GM19023 (cell line): ENCODE measurements at regions not wholly inside any gene's neighbourhood (a gene's known extent, or its start where the extent isn't known, plus 50 kb on each side); places are given as distances from the start of the nearest gene placed in this dataset.

Experiments used
- ATAC-seq: cut with Tn5 transposase; IDR thresholded peaks from one replicate; pipeline ENCODE4 v1.9.1; 2021; ENCODE audit warnings: mild to moderate bottlenecking, moderate library complexity; ENCODE audit not compliant: unreplicated experiment

DNA sequence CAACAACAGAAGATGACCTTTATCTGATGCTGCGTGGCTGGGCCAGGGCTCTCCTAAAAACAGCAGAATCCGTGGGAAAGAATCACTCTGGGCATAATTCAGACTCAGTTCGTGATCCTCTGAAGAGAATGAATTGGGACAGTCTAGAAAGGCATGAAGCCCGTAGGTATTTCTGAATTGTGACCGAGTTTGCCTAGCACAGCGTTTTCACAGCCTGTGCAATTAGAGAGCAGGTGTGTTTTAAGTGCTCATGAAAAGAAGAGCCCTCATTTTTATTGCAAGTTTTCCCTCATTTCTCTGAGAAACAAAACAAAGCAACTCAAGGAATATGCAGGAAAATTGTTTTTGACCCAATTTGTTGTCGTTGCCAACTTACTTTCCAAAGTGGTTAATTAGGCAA is 366.2 kb downstream of the WDR11 start:
- ATAC-seq, result no peak

DNA sequence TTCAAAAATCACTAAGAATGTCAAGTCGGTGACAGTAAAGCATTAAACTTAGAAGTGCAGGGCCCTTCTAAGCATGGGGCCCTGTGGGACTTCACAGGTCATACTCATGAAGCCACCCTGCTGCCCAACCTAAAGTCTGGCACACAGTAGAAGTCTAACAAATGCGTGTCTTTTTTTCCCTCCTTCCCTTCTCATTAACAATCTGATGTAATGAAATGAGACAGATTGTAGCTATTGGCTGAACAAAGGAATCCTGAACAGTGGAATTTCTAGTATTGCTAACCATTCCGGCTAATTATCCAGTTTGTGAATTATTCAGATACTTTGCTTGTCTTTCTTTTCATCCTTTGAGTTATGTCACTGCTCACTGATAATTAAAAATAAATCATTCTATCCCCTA is 369.9 kb downstream of the WDR11 start:
- ATAC-seq, result no peak

DNA sequence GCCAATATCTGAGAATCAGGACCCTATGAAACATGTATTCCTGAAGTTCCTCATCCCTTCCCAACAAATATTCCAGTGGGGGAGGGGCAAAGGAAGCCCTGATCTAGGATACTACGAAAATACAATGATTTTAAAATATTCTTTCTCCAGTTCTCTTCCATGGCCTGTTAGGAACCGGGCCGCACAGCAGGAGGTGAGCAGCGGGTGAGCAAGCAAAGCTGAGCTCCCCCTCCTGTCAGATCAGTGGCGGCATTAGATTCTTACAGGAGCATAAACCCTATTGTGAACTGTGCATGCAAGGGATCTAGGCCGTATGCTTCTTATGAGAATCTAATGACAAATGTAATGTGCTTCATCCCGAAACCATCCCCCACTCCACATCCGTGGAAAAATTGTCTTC is 370.8 kb downstream of the WDR11 start:
- no peak for ATAC-seq

DNA sequence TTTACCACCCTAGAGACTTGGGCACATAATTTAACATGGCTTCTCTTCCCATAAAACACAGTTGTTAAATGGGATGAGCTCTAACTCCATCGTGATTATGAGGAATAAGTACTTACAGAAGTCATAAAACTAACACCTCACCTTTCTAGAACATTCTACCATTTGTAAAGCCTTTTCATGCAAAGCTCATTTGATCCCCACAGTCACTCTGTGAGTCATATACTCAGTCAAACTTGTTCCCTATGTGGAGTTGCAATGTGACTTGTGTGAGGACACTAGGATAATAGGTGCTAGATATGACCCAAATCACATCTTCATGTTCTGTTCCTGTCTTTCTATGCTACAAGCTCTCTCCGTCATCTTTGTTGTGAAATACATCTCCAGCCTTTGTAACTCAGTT is 371.7 kb downstream of the WDR11 start:
- ATAC-seq, result no peak

DNA sequence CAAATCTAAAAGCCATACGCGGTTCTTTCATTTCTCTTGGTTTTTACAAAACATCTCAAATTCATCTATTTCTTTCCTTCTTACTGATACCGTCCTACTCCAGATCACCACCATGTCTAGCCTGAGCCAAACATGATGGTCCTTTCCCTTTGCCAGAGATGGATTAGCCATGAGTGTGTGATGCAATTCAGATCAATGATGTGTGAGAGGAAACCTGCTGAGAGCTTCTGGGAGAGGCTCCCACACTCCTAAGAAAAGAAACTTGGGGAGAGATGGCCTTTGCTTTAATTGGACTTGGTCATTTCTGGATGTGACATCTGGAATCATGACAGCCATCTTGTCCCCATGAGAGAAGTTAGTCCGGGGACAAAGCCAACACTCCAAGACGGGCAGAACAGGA is 367.2 kb downstream of the FGFR2 start:
- ATAC-seq, result no peak

DNA sequence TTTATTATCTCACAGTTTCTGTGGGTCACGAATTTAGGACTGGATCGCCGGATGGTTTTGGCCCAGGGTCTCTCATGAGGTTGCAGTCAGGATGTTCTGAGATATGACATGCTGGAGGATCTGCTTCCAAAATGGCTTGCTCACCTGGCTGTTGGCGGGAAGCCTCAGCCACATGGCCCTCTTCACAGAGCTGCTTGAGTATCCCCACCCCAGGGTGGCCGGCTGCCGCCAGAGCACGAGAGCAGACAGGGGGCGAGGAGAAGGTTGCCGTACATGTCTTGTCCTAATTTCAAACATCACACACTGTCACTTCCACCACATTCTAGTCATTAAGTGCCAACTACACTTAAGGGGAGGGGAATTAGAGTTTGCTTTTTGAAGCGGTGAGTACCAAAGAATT is 365.8 kb downstream of the FGFR2 start:
- no peak for ATAC-seq

DNA sequence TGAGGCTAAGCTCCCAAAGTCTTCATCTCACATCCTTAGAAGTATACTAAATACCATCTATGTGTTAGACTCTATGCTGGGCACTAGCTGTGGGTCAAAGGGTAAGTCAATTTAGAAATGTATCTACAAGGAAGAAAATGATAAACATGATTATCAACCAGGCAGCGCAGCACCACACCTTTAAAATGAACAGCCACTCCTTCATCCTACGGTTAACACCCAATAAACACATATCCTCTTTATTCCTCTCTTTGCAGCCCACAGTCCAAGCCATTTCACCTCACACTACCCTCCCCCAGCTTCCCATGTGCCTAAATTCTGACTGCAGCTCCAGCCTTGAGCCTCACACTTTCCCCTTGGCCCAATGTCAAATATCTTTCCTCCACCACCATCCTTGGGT is 362.6 kb downstream of the FGFR2 start:
- no peak for ATAC-seq

DNA sequence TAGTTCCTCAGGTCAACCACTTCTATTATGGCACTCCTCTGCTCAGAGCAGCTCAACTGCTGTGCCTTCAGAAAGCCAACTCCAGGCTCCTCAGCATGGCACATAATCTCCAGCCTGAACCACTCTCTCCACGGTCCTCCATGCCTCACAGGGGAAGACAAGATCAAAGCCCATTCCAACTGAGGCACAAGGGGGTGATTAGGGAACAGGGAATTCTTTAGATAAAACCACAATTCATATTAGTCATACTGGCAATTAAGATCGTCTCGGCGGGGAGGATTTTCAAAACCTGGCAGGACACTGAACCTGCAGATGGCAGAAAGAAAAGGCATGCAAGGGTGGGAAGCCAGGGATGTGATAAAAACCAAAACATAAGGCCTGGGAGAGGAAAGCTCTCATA is 361.6 kb downstream of the FGFR2 start:
- no peak for ATAC-seq

DNA sequence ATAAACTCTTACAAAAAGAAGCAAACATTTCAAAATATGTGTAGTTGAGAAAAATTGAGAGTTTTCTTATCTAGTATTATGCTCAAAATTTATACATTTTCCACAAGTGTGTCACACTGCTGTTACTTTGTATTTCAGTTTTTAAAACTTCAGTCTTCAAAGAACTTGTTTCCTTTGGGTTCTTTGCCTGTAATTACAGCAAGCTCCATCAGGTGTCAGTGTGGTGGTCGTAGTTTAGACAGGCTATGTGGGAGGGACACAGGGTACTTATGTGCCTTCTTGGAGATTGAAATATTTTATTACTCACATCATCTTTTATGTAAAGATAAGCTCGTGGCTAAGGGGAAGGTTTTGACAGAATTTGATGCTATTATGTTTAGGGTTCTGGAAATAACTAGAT is 360.5 kb downstream of the FGFR2 start:
- ATAC-seq, result no peak

DNA sequence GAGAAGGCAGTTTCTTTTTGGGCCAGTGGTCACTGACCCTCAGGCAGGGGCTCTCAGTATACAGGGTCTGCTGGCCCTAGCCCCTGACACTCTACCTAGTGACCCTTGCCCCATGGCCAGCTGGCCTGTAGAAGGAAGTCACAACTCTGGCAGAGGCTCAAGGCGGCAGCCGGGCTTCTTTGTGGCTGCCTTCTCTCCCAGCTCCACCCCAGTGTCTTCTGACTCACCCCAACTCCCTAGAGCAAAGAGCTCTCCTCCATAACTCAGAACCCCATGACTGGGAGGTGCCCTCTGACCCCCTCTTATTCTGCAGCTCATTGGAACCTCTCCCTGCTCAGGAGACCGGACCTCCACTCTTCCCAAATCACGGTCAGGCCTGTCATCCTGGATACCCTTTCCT is 358.2 kb downstream of the FGFR2 start:
- no peak for ATAC-seq

DNA sequence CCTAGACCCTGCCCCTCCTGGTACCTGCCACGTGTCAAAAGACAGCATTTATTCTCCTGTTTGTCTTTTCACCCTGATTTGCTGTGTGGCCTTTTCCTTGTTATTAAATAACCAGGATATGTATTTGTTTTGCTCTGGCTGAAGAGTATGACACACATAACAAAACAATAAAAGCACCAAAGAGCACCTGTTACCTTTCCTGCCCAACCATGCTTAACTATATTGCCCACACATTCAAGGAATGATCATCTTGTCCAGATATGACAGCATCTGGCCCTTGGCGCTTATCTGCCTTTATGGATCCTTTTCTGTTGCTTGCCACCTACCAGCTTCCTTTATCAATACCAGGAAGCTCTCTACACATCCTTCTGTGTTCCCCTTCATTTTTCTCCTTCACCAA is 357.7 kb downstream of the FGFR2 start:
- no peak for ATAC-seq

DNA sequence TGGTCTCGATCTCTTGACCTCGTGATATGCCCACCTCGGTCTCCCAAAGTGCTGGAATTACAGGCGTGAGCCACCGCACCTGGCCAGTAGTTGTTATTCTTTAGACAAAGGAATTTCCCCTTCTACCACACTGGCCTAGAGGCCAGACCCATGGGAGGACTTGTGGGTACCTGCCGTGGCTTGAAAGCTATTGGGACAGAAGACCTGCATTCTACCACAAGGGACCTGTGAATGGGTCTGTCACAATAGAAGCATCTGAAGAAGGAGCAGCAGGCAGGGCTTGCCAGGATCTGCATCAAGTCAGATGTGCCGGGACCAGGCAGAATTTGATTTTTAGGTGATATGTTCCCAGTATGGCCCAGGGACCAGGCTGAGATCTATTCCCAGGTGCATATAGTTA is 356.9 kb downstream of the FGFR2 start:
- no peak for ATAC-seq

DNA sequence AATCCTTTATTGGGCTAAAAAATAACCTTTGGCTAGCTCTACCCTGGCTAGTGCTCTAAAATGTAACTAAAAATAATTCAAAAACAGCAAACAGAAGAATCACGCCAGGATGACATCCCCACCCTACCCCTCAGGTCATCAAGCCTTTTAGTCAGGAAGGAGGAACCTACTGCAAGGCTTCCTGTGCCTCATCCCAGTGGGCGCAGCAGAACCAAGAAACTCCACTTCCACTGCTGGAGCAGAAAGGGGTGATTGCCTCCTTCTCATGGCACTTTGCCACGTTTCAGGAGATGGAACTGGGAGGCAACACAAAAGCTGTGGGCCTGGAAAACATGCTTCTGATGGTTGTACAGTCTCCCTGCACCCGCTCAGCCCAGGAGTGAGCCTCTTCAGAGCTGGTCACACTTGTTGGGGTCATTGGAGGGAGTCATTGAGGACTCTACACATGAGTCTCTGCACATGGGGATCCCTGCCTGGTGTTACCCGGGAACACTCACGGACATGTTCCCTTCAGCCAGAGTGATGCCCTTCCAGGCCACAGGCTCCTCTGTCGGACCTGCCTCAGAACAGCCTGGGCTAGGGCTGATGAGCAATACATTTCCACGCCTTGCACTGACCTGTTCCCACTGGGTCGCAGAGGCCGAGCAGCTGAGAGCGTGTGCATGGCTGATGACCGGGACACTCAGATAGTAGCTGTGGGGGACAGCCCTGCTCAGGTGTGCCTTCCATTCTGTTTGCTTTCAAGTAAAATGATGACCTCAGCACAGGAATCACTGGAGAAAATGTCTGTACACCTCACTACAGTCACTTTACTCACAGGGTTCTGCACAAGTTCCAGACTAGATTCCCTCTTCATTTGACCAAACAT is 355.3 kb downstream of the FGFR2 start:
- no peak for ATAC-seq

DNA sequence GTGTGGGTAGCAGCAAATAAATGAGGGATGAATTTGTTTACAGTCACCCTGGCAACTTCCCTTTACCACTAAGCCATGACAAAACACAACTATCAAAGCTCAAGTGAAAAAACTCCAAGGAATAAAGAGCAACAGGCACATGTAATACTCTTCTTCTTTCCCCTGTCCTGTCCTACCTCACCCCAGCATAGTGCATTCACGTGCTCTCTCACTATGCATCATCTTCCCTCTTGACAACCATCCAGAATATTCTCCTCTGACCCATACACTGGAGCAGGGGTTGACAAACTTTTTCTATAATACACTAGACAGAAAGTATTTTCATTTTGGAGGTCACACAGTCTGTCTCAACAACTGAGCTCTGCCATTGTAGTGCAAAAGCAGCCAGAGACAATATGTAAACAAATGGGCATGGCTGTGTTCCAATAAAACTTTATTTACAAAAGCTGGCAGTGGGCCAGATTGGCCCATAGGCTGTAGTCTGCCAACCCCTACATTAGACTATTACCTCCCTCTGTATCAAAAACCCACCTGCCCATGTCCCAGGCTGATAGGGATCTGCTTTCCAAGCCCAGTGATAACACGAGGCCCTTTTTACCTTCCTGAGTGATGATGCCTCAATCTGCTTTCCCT is 354.5 kb downstream of the FGFR2 start:
- ATAC-seq, result no peak

DNA sequence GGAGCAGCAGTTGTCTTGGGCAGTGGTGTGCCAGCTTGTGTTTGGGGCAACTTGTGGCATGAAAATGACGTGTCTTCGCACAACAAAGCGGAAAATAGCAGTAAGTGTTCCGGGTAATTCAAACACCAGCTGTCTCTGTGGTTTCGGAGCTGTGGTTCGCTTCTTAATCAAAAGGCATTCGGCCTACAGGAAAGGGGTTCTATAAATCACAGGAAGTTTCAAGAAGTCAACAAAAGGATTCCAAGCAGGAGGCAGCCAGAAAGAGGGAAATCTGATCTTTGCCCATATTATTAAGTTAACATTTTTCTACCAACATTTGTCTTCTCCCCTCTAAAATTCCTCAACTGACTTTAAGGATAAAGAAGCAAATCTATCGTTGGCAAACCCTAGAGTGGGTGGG is 353.4 kb downstream of the FGFR2 start:
- no peak for ATAC-seq

DNA sequence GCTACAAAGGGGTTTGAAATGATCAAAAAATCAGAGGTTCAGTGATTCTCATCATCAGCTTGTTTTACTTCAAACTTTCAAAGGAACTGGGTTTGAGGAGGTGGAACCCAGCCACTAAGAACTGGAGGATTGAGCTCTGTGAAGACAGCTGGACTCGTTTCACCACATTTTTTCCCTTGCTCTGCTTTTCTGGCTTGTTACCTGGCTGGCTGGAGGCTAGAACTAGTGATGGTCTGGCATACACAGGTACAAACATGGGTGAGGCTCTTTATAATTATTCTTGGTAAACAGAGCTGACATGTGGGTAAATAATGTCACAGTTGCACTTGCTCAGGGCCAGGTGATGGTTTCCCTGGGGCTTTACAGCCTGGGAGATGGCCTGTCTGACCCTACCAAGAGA is 352.5 kb downstream of the FGFR2 start:
- no peak for ATAC-seq

DNA sequence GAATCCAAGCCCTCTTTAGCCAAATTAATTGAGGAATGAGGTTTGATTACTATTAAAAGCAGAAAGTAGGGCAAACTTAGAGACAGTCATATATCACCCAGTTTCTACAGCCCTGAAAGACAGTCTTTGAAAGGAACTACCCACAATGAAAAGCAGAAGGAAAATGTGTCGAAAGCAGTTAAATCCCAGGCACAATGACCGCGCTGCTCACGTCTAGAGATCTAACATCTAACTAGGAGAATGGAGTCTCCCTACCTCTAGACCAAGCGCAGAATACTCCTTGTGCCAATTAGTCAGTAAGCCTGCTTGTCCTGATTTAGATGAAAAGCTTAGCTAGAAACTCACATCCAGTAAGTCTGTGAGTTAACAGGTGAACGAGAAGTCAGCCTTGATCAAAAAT is 350.0 kb downstream of the FGFR2 start:
- no peak for ATAC-seq

DNA sequence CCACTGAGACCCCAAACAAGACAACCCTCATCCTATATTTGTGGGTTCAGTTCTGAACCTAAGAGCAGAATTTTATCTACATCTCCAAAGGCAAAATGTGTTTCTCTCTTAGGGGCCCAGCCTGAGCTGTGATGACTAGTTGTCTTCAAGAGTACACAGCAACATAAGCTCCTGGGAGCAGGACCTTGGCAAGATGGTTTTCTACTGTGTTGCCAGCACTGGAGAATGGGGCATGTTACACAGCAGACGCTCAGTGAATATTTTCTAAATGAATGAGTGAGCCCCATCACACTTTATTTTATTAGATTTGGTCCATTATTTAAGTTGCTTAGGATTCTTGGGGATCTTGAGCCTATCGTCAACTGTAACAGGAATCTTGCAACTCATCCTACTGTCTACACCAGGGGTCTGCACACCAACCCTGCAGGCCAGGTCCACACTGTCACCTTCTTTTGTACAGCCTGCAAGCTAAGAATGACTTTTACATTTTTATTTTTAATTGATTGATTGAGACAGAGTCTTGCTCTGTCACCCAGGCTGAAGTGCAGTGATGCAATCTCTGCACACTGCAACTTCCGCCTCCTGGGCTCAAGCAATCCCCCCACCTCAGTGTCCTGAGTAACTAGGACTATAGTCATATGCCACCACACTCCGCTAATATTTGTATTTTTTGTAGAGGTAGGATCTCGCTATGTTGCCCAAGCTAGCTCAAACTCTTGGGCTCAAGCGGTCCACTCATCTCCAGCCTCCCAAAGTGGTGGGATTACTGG is 347.1 kb downstream of the FGFR2 start:
- no peak for ATAC-seq

DNA sequence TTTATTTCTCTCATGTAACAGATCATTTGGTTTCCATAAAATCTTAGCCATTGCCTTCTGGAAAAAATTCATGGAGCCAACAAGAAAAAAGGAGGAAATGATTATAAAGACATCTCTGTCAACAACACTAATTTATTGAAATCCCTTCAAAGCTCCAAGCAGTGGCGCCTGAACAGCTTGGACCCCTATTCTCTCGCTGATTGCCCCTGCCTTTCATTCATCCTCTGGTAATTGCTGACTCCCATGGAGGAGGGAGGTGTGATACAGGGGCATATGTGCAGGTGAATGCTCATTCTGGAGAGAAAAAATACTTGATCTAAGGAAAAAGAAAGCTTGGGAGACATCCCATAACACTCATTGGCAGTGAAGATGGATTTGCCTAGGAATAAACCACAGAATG is 345.5 kb downstream of the FGFR2 start:
- no peak for ATAC-seq

DNA sequence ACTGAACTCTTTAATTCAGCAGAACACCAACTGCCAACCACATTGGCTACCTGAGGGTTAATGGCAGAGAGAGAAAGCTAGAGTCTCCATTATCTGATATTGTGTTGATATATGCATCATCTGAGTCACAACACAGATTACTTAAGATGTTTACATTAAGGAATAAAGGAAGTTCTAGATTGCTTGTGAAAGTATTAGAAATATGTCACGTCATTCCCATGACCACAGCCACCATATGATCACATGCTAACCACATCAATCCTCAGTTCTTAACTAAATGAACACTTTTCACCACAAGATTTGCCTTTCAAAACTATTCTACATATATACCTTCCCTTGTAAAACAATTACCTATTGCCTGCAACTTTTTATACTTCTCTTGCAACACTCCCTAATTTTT is 337.9 kb downstream of the FGFR2 start:
- no peak for ATAC-seq

DNA sequence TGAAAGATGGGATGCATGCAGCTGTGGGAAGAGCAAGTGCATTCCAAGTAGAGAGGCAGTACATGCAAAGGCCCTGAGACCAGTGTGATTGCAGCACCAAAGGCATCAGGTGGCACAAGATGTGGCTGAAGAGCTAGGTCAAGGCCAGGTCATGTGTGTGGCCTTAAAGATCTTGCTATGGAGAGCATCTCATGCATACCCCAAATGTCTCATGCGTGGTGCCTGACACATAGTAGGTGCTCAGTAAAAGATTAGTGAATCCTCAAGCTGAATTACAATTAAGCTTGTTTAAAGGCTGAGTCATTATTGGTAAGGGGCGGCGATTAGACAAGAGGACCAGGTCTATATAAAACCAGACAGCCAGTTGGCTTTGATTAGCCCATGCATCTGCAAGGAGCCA is 336.6 kb downstream of the FGFR2 start:
- ATAC-seq, result no peak
